A549 (cell line): ENCODE measurements at regions not wholly inside any gene's neighbourhood (a gene's known extent, or its start where the extent isn't known, plus 50 kb on each side); places are given as distances from the start of the nearest gene placed in this dataset.

Experiments
- POLR2A ChIP-seq: IDR thresholded peaks from 2 replicates; pipeline ENCODE4 v1.6.1; 2012; ENCODE audit warnings: mild to moderate bottlenecking, low read length
- USF2 ChIP-seq: fragments of 450-650 bp; IDR thresholded peaks from 2 replicates; pipeline ENCODE4 v1.6.1; 2014; ENCODE audit warnings: antibody characterized with exemption

- TF ChIP-seq POLR2A (no peak), USF2 (no peak)
Measured at GRCh38 chr1:186739515-186739914, 59.3 kb upstream of the PTGS2 start.
